ENCODE measurements at regions not wholly inside any gene's neighbourhood (a gene's known extent, or its start where the extent isn't known, plus 50 kb on each side); places are given as distances from the start of the nearest gene placed in this dataset.

DNA sequence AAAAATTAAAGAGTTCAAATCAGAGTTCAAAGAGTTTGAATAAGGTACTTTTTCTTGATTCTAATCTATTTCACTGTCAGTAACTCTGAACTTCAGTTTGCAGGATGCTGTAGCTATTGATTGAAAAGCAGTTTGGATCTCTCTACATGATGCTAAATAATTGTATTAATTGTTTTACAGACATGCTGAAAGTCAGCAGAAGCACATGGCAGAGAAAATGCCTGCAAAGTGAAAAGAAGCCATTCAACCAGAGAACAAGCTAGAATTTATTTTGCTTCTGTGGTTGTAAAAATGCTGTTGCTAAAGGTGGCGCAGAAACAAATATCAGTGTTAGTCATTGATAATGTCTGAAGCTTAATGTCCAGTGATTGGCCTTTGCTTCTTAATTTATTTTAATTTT is 92.1 kb upstream of the IL12A start:
- Histone ChIP-seq H3K4me1 (ENCODE audit: control insufficient read depth in 1 of 2, insufficient read depth in 2 of 2, low read length in 2 of 2) (no peaks in the 10 kb centered on the region), H3K27ac (ENCODE audit: low read depth, low read length) (no peak overlapping the region), H3K9me2 (ENCODE audit: insufficient read depth) (no peaks in the 10 kb centered on the region), H3K36me3 (ENCODE audit: control insufficient read depth in 1 of 2, insufficient read depth in 2 of 2, low read length in 2 of 2) (no peaks in the 10 kb centered on the region), H3K9me3 (ENCODE audit: control insufficient read depth in 1 of 2, insufficient read depth in 1 of 2, low read depth in 1 of 2, low read length in 2 of 2) (no peaks in the 10 kb centered on the region), H3K27me3 (ENCODE audit: insufficient read depth, low read length) (no peaks in the 10 kb centered on the region), H2AFZ (ENCODE audit: low read depth, low read length, poor library complexity, severe bottlenecking) (no peak overlapping the region), H4K20me1 (ENCODE audit: insufficient read depth) (no peaks in the 10 kb centered on the region), H3K4me3 (replicated peaks in 1 of 2; ENCODE audit: low read depth in 1 of 2, low read length in 2 of 2) (no peak overlapping the region), H3K4me2 (ENCODE audit: low read length) (no peak overlapping the region), H3K9ac (ENCODE audit: low read length) (no peak overlapping the region), H3K79me2 (ENCODE audit: insufficient read depth, low read length) (no peaks in the 10 kb centered on the region)
- ChIA-PET CTCF (interaction anchor here (1.3 kb wide), 1 partner anchor 92 kb away, joined by 3 read pairs; the partner anchor contains the start of gene IL12A), RAD21 (ENCODE audit: low non-redundant PET in 1 of 2, low total read pairs in 2 of 2, uncharacterized antibody in 2 of 2, unreplicated experiment in 2 of 2) (no interaction called here), POLR2A (no interaction called here)
- ATAC-seq, result no peak
- no peak for TF ChIP-seq EZH2 (IDR thresholded peaks at IDR 0.05)
- no peak for TF ChIP-seq SP1 (IDR thresholded peaks at IDR 0.05; ENCODE audit: low read depth)
- no peak for TF ChIP-seq TCF7L2 (IDR thresholded peaks at IDR 0.05; ENCODE audit: borderline replicate concordance, extremely low read depth, insufficient read depth, insufficient read length)
- no peak for TF ChIP-seq ELF1 (IDR thresholded peaks at IDR 0.05; ENCODE audit: borderline replicate concordance, low read depth)
- TF ChIP-seq EGR1 (IDR thresholded peaks at IDR 0.05; ENCODE audit: low read depth), result no peak
- no peak for TF ChIP-seq RAD21 (IDR thresholded peaks at IDR 0.05; ENCODE audit: low read depth)
- TF ChIP-seq ZNF274 (IDR thresholded peaks at IDR 0.05; ENCODE audit: low read depth, low read length), result no peak
- TF ChIP-seq SRF (IDR thresholded peaks at IDR 0.05; ENCODE audit: low read depth), result no peak
- TF ChIP-seq ZFX (IDR thresholded peaks at IDR 0.05), result no peak
- TF ChIP-seq, protein P1, sequence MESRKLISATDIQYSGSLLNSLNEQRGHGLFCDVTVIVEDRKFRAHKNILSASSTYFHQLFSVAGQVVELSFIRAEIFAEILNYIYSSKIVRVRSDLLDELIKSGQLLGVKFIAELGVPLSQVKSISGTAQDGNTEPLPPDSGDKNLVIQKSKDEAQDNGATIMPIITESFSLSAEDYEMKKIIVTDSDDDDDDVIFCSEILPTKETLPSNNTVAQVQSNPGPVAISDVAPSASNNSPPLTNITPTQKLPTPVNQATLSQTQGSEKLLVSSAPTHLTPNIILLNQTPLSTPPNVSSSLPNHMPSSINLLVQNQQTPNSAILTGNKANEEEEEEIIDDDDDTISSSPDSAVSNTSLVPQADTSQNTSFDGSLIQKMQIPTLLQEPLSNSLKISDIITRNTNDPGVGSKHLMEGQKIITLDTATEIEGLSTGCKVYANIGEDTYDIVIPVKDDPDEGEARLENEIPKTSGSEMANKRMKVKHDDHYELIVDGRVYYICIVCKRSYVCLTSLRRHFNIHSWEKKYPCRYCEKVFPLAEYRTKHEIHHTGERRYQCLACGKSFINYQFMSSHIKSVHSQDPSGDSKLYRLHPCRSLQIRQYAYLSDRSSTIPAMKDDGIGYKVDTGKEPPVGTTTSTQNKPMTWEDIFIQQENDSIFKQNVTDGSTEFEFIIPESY (IDR thresholded peaks at IDR 0.05; ENCODE audit: extremely low read depth, insufficient replicate concordance, low read length), result no peak
- no peak for DNase-seq (ENCODE audit: low read depth, low spot score)
- intact Hi-C loops (cut with micrococcal nuclease), result no loop called here
- no TSS peak for BruUV-seq (replicated peaks)

Measured in HCT116 (cell line).